NOMO-1 treated with DMSO at 0.1 percent for 48 hours (cell line): ENCODE measurements at regions not wholly inside any gene's neighbourhood (a gene's known extent, or its start where the extent isn't known, plus 50 kb on each side); places are given as distances from the start of the nearest gene placed in this dataset.
"Not testable (repeated sequence)": the region's sequence is repeated elsewhere in the genome, so short reads cannot be mapped to it uniquely, and the experiment has no call there.

Source experiments
- DNase-seq: peaks from one replicate; lab custom pipeline; 2025; ENCODE audit not compliant: unreplicated experiment; lab: John Stamatoyannopoulos, UW

DNA sequence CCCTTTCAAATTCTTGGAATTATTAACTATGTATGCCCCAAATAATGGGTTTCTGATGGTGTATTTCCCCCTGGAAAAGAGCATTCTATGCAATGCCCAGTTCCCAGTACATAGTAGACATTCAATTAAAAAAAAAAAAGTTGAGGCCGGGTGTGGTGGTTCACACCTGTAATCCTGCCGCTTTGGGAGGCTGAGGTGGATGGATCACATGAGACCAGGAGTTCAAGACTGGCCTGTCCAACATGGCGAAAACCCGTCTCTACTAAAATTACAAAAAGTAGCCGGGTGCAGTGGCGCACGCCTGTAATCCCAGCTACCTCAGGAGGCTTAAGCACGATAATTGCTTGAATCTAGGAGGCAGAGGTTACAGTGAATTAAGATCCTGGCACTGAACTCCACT is 83.3 kb upstream of the ZNF217 start:
- no peak for DNase-seq

GRCh38 chr20:53676519-53676822 is 82.8 kb upstream of the ZNF217 start:
- no peak for DNase-seq

GRCh38 chr20:53672484-53673129 is 79.0 kb upstream of the ZNF217 start:
- no peak for DNase-seq

DNA sequence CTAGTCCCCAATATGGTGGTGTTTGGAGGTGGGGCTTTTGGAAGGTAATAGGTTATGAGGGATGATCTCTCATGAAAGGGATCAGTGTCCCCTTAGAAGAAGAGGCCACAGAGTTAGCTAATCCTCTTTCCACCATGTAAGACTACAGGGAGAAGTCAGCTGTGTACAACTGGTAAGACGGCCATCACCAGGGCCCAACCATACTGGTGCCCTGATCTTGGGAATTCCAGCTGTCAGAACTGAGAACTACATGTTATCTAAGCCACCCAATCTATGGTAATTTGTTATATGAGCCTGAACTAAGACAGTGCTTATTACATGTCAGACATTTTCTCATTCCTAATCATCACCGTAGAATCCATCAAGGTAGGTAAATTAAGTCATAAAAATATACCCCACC is 77.7 kb upstream of the ZNF217 start:
- no peak for DNase-seq

DNA sequence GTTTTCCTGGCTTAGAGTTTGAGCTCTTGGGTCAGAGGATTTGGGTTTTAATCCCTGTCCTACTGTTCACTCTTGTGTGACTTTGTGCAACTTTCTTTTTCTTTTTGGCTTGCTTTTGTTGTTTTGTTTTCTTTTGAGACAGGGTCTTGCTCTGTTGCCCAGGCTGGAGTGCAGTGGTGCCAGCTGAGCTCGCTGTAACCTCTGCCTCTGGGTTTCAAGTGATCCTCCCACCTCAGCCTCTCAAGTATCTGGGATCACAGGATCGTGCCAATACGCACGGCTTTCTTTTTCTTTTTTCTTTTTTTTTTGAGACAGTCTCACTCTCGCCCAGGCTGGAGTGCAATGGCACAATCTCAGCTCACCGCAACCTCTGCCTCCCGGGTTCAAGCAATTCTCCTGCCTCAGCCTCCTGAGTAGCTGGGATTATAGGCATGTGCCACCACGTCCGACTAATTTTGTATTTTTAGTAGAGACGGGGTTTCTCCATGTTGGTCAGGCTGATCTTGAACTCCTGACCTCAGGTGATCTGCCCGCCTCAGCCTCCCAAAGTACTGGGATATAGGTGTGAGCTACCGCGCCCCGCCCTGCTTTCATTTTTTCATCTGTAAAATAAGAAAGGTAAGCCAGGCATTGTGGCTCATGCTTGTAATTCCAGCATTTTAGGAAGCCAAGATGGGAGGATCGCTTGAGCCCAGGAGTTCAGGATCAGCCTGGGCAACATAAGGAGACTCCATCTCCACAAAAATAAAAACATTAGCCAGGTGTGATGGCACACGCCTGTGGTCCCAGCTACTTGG is 76.1 kb upstream of the ZNF217 start:
- not testable (repeated sequence) for DNase-seq

DNA sequence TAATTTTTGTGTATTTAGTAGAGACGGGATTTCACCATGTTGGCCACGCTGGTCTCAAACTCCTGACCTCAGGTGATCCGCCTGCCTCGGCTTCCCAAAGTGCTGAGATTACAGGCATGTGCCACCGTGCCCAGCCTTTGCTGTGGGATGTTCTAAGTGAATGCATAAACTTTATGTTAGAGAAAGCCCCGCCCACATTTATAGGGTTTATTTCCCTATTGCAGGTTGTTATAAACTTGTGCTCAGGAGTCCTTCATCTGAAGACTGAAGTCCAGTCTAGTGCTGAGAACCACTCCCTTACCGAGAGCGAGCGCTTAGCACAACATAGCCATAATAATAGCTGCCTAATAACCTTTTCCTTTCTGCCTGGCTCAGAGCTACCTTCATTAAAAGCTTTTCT is 75.4 kb upstream of the ZNF217 start:
- no peak for DNase-seq

DNA sequence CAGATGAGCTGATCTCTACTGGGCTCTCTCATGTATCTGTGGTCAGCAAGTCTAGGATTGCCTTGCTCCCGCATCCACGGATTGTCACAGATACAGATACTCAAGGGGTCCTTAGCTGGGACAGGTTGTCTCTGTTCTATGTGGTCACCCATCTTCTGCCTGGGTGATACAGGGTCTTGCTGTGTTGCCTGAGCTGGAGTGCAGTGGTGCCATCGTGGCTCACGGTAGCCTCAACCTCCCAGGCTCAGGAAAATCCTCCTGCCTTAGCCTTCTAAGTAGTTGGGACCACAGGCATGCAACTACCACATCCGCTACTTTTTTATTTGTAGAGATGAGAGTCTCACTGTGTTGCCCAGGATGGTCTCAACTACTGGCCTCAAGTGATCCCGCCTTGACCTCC is 72.5 kb upstream of the ZNF217 start:
- no peak for DNase-seq

- DNase-seq, result peak; percentile 14
Observed at GRCh38 chr20:53664121-53664520, 70.5 kb upstream of the ZNF217 start.

- DNase-seq, result not testable (repeated sequence)
Observed at GRCh38 chr20:53663521-53663920, 69.9 kb upstream of the ZNF217 start.

DNA sequence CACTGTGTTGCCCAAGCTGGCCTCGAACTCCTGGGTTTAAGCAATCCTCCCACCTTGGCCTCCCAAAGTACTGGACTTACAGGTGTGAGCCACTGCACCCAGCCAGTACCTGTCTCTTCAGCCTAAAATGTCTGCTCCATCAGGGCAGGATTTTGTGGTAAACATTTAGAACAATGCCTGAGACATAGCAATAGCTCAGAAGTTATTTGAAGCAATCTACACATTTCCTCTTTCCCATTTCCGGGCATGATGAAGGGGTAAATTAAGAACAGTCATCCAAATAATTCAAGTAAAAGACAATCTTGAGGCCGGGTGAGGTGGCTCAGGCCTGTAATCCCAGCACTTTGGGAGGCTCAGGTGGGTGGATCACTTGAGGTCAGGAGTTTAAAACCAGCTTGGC is 69.0 kb upstream of the ZNF217 start:
- DNase-seq, result peak; percentile 39

- no peak for DNase-seq
Observed at GRCh38 chr20:53660947-53661381, 67.3 kb upstream of the ZNF217 start.

DNA sequence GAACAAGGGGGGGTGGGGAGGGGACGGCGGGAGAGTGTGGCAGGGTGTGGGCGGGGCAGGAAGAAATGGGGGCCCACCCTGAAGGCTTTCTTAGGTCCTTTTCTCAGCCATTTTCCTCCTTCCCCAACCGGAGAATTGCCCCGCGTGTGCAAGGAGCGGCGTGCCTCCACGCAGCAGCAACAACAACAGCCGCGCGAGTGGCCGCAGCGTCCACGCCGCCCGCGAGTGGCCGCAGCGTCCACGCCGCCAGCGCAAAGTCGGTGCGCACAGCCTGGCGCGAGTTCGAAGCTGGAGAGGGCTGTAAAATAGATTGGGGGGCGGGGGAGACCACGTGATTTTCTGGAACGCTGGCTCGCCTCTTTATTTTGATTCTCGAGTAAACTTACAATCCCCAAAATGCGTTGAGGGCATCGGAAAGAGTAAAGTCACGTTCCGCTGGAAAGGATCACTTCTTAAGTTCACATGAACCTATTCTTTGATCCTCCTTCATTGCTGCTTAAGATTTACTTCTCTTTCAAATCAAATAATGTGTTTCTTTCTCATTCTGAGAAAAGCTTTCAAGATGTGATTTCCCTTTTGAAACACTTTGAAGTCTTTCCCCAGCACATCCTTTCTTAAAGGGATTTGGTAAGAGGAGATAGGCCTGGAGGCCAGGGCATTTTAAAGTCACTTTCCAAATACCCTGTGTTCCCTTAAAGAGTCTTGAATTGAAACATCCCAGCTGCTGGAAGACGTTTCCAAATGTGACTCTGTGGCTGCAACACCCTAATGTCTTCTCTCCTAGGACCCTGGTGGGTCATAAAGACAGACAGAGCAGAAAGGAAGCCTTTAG is 66.7 kb upstream of the ZNF217 start:
- no peak for DNase-seq

DNA sequence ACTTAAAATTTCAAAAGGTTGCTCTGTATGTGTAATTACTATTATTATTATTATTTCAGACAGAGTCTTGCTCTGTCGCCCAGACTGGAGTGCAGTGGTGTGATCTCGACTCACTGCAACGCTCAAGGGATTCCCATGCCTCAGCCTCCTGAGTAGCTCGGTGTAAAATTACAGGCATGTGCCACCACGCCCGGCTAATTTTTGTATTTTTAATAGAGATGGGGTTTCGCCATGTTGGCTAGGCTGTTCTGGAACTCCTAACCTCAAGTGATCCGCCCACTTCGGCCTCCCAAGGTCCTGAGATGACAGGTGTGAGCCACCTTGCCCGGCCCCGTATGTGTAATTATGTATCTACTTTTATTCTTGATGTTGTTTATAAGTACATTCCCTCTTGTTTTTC is 65.3 kb upstream of the ZNF217 start:
- DNase-seq, result no peak

DNA sequence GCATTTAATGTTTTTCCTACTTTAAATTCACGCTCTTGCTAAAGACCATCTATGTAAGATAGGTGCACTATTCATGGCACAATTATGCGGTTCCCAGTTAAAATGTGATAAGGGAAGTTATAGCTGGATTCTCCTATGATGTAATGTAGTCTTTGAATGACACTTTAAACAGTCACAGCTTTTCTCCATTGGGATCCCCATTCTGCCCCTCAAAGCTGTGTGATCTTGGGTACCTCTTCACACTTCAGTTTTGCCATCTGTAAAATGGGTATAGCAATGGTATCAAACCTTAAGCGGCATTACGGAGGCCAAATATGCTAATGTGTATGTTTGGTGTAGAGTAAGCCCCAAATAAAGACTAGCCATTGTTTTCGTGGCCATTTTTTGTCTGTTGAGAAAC is 64.7 kb upstream of the ZNF217 start:
- no peak for DNase-seq

DNA sequence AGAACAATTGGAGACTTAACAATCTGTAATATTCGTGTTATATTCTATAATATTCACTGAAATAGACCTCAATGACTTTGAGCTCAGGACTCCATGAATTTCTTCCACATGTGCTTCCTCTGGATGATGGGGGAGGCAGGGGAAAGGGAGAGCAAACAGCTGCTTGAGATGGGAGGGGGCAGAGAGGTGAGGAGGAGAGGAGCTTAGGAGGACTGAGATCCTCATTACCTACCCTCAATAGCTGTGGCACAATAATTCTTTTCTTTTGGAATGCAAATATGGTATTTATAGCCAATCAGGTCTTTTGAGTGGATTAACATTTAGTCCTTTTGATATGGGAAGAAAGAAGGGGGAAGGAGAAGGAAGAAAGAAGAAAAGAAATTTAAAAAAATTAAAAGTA is 64.1 kb upstream of the ZNF217 start:
- no peak for DNase-seq

- no peak for DNase-seq
Observed at GRCh38 chr20:53657279-53657678, 63.6 kb upstream of the ZNF217 start.

GRCh38 chr20:53656293-53657202 is 62.9 kb upstream of the ZNF217 start:
- peak; percentile 71 for DNase-seq

DNA sequence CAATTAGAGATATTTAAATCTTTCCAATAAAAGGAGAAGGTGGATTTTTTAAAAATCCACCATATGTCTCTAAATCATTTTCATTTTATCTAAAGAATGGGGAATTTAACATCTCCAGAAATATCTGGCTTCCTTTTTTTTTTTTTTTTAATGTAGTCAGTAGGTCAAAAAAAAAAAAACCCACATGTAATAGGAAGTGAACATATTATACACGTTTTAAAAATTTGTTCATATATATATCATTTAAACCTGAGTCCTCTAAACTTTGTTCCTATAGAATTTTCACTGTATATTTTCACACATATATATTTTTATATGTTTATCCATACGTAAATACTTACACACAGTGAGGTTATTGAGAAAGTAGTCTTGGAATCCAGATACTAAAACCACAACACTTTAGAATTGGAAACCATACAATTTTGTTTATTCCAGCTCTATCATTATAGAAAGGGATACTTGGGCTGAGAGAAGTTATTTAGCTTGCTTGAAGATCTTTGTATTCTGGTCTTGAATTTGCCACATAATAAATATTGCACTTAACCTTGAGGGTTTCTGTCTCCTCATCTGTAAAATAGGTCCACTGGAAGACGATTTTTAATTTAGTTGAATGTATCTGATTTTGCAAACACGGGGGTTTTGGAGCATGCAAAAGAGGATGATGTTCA is 62.1 kb upstream of the ZNF217 start:
- peak; percentile 18 for DNase-seq

- peak; percentile 87 for DNase-seq
Observed at GRCh38 chr20:53654932-53655624, 61.4 kb upstream of the ZNF217 start.

- DNase-seq, result not testable (repeated sequence)
Observed at GRCh38 chr20:53654521-53654920, 60.9 kb upstream of the ZNF217 start.
